GM23338 (cell line): ENCODE measurements at regions not wholly inside any gene's neighbourhood (a gene's known extent, or its start where the extent isn't known, plus 50 kb on each side); places are given as distances from the start of the nearest gene placed in this dataset.

Experiments
- ATAC-seq: fragments of 200-7000 bp; cut with Tn5 transposase; 3 replicates; pipeline ENCODE4 v1.9.1; 2020
- DNase-seq: peaks from one replicate; pipeline ENCODE4 v3.0.0-alpha.2; 2015; ENCODE audit warnings: low spot score
- H2AFZ ChIP-seq: fragments of 200-600 bp; sonication (generic); 2 replicates; pipeline ENCODE4 v1.8.0; 2016; ENCODE audit warnings: antibody characterized with exemption, mild to moderate bottlenecking, moderate library complexity
- H3F3A ChIP-seq: fragments of 200-600 bp; sonication (generic); replicated peaks from 2 replicates; pipeline ENCODE4 v1.8.0; 2017; ENCODE audit warnings: antibody characterized with exemption, mixed run types, low read depth
- H3K27ac ChIP-seq: fragments of 200-600 bp; sonication (generic); 2 replicates; pipeline ENCODE4 v1.6.1; 2016; ENCODE audit warnings: low read depth
- H3K27me3 ChIP-seq: fragments of 200-600 bp; sonication (generic); 2 replicates; pipeline ENCODE4 v1.8.0; 2016; ENCODE audit warnings: mild to moderate bottlenecking, mixed run types, moderate library complexity; ENCODE audit not compliant: insufficient read depth
- H3K36me3 ChIP-seq: fragments of 200-600 bp; sonication (generic); 2 replicates; pipeline ENCODE4 v1.8.0; 2016; ENCODE audit warnings: mild to moderate bottlenecking; ENCODE audit not compliant: insufficient read depth
- H3K4me1 ChIP-seq: fragments of 200-600 bp; sonication (generic); 2 replicates; pipeline ENCODE4 v1.8.0; 2016; ENCODE audit warnings: mild to moderate bottlenecking, moderate library complexity; ENCODE audit not compliant: insufficient read depth
- H3K4me2 ChIP-seq: fragments of 200-600 bp; sonication (generic); 2 replicates; pipeline ENCODE4 v1.7.1; 2017; ENCODE audit warnings: mixed run types
- H3K4me3 ChIP-seq: fragments of 200-600 bp; sonication (generic); 2 replicates; pipeline ENCODE4 v1.6.1; 2016; ENCODE audit warnings: mixed run types
- H3K79me2 ChIP-seq: fragments of 200-600 bp; sonication (generic); replicated peaks from 2 replicates; pipeline ENCODE4 v1.8.0; 2017; ENCODE audit warnings: mild to moderate bottlenecking; ENCODE audit not compliant: insufficient read depth
- H3K9me2 ChIP-seq: fragments of 200-600 bp; sonication (generic); 2 replicates; pipeline ENCODE4 v1.8.0; 2017; ENCODE audit not compliant: insufficient read depth
- H4K20me1 ChIP-seq: fragments of 200-600 bp; sonication (generic); replicated peaks from 2 replicates; pipeline ENCODE4 v1.8.0; 2017; ENCODE audit warnings: mild to moderate bottlenecking; ENCODE audit not compliant: insufficient read depth
- H3K27ac Mint-ChIP-seq: 2 replicates; pipeline ENCODE4 v1.8.0; 2020; ENCODE audit warnings: inconsistent platforms, mild to moderate bottlenecking, moderate library complexity, mixed read lengths
- H3K27me3 Mint-ChIP-seq: 3 replicates; pipeline ENCODE4 v1.8.0; 2022; ENCODE audit warnings: low read depth, mild to moderate bottlenecking, moderate library complexity, mixed read lengths, inconsistent platforms; ENCODE audit not compliant: insufficient read depth, poor library complexity
- H3K36me3 Mint-ChIP-seq: 3 replicates; pipeline ENCODE4 v1.8.0; 2021; ENCODE audit warnings: low read depth, mild to moderate bottlenecking, inconsistent platforms, moderate library complexity, mixed read lengths
- H3K4me1 Mint-ChIP-seq: 3 replicates; pipeline ENCODE4 v1.8.0; 2020; ENCODE audit warnings: mild to moderate bottlenecking, inconsistent platforms, mixed read lengths
- H3K4me3 Mint-ChIP-seq: 3 replicates; pipeline ENCODE4 v1.8.0; 2021; ENCODE audit warnings: moderate library complexity, mild to moderate bottlenecking, inconsistent platforms, mixed read lengths
- H3K9me3 Mint-ChIP-seq: 3 replicates; pipeline ENCODE4 v1.8.0; 2020; ENCODE audit warnings: moderate library complexity, mild to moderate bottlenecking, inconsistent platforms, mixed read lengths
- CREB1 ChIP-seq: fragments of 250-450 bp; sonication (Bioruptor Pico); IDR thresholded peaks from 2 replicates; pipeline ENCODE4 v1.5.0; 2020; ENCODE audit warnings: low read depth, mild to moderate bottlenecking, moderate library complexity
- CTCF ChIP-seq, 2 experiments: fragments of 200-600 bp in 1 of 2; sonication (generic) in 1 of 2; conservative IDR thresholded peaks; 2 replicates each; pipeline versions ENCODE4 v1.5.1 to v1.6.1; 2016 to 2017; ENCODE audit warnings: antibody characterized with exemption in 2 of 2, low read depth in 2 of 2, mild to moderate bottlenecking in 2 of 2, moderate library complexity in 1 of 2
- ETS1 ChIP-seq: IDR thresholded peaks from 2 replicates; pipeline ENCODE4 v1.6.1; 2016; ENCODE audit warnings: antibody characterized with exemption
- EZH2 ChIP-seq: fragments of 200-600 bp; sonication (generic); IDR thresholded peaks from one replicate; pipeline ENCODE4 v1.8.0; 2017; ENCODE audit warnings: antibody characterized with exemption, mild to moderate bottlenecking, low read depth; ENCODE audit not compliant: unreplicated experiment
- EZH2phosphoT487 ChIP-seq: fragments of 200-600 bp; sonication (generic); IDR thresholded peaks from one replicate; pipeline ENCODE4 v1.8.1; 2018; ENCODE audit warnings: antibody characterized with exemption; ENCODE audit not compliant: unreplicated experiment
- JUNB ChIP-seq: IDR thresholded peaks from one replicate; pipeline ENCODE4 v1.6.1; 2016; ENCODE audit warnings: antibody characterized with exemption; ENCODE audit not compliant: unreplicated experiment
- NANOG ChIP-seq: IDR thresholded peaks from 2 replicates; pipeline ENCODE4 v1.6.1; 2016; ENCODE audit warnings: antibody characterized with exemption, borderline replicate concordance
- POLR2AphosphoS5 ChIP-seq: IDR thresholded peaks from 2 replicates; pipeline ENCODE4 v1.6.1; 2016; ENCODE audit warnings: antibody characterized with exemption, low read depth
- REST ChIP-seq: IDR thresholded peaks from one replicate; pipeline ENCODE4 v1.6.1; 2018; ENCODE audit warnings: antibody characterized with exemption; ENCODE audit not compliant: unreplicated experiment
- STAT1 ChIP-seq: IDR thresholded peaks from one replicate; pipeline ENCODE4 v1.6.1; 2016; ENCODE audit warnings: antibody characterized with exemption; ENCODE audit not compliant: unreplicated experiment
- ZNF114 ChIP-seq: fragments of 250-450 bp; sonication (Bioruptor Pico); IDR thresholded peaks from 2 replicates; pipeline ENCODE4 v1.5.0; 2020; ENCODE audit warnings: mild to moderate bottlenecking, moderate library complexity
- ZNF331 ChIP-seq: fragments of 250-450 bp; sonication (Bioruptor Pico); IDR thresholded peaks from 2 replicates; pipeline ENCODE4 v1.5.0; 2020; ENCODE audit warnings: low read depth, mild to moderate bottlenecking, moderate library complexity
- ZNF462 ChIP-seq: fragments of 250-450 bp; sonication (Bioruptor Pico); IDR thresholded peaks from 2 replicates; pipeline ENCODE4 v1.5.0; 2020; ENCODE audit warnings: mild to moderate bottlenecking, moderate library complexity

- Histone ChIP-seq H3K27me3 (no peaks in the 10 kb centered on the region), H3K4me2 (no peak overlapping the region), H3K27ac (no peak overlapping the region), H3F3A (no peaks in the 10 kb centered on the region), H3K4me1 (no peaks in the 10 kb centered on the region), H3K9me2 (0 out of 2 replicates have a peak, but pooled peaks cover 8% of the 10 kb centered on the region), H3K36me3 (no peaks in the 10 kb centered on the region), H2AFZ (no peak overlapping the region), H4K20me1 (no peaks in the 10 kb centered on the region), H3K4me3 (no peak overlapping the region), H3K79me2 (no peaks in the 10 kb centered on the region)
- DNase-seq = no peak
- ATAC-seq = no peak
- Mint-ChIP-seq H3K4me1 (no peaks in the 10 kb centered on the region), H3K9me3 (peaks cover 20% of the 10 kb centered on the region; the same call in 2 of the 3 replicates), H3K27ac (no peak overlapping the region), H3K36me3 (peaks cover 9% of the 10 kb centered on the region; the same call in 2 of the 3 replicates), H3K27me3 (peaks cover 2% of the 10 kb centered on the region), H3K4me3 (no peak overlapping the region)
- TF ChIP-seq CREB1 (CRISPR knock-in tag) (no peak), STAT1 (no peak), POLR2AphosphoS5 (no peak), EZH2phosphoT487 (no peak), REST (no peak), ZNF114 (no peak), CTCF (conservative IDR thresholded peaks at IDR 0.05; ENCODE audit: low read depth in 2 of 2) (no peak), EZH2 (no peak), JUNB (no peak), ETS1 (no peak), ZNF462 (no peak), NANOG (no peak), ZNF331 (CRISPR knock-in tag) (no peak)
Measured at GRCh38 chr10:22774102-22774501, 59.7 kb upstream of the PIP4K2A start.
